GM10266 (cell line): ENCODE measurements at regions not wholly inside any gene's neighbourhood (a gene's known extent, or its start where the extent isn't known, plus 50 kb on each side); places are given as distances from the start of the nearest gene placed in this dataset.

Source experiments
- DNase-seq: peaks from one replicate; pipeline ENCODE4 v3.0.0; 2012; ENCODE audit errors: extremely low spot score
- CTCF ChIP-seq: IDR thresholded peaks from 2 replicates; pipeline ENCODE4 v1.5.1; 2012; ENCODE audit warnings: mild to moderate bottlenecking, low read depth; ENCODE audit not compliant: control insufficient read depth, insufficient read depth; ENCODE audit errors: missing control alignments

DNA sequence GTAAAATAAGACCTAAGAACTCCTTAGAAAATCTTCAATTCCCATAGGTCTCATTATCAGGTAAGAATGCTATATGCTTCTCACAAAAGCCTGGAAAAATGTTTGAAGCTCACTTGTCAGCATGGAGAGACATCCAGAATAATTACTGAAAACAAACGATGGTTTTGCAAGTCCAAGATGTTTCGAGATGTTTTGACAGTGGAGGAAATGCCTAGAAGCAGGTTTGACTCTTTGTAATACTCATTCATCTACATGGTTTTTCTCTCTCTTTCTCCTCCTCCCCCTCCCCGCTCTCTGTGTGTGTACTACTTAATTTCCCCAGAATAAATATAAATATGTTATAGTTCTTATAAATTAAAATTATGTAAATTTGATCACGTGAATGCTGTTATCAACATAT, 131.9 kb upstream of the NR3C2 start:
- no peak for DNase-seq
- TF ChIP-seq CTCF = no peak

- no peak for TF ChIP-seq CTCF
- DNase-seq = no peak
Observed at GRCh38 chr4:148573296-148573695, 131.1 kb upstream of the NR3C2 start.

- no peak for TF ChIP-seq CTCF
- DNase-seq = no peak
Observed at GRCh38 chr4:148565801-148566200, 123.6 kb upstream of the NR3C2 start.

GRCh38 chr4:148563684-148564083, 121.5 kb upstream of the NR3C2 start:
- DNase-seq = no peak
- no peak for TF ChIP-seq CTCF

DNA sequence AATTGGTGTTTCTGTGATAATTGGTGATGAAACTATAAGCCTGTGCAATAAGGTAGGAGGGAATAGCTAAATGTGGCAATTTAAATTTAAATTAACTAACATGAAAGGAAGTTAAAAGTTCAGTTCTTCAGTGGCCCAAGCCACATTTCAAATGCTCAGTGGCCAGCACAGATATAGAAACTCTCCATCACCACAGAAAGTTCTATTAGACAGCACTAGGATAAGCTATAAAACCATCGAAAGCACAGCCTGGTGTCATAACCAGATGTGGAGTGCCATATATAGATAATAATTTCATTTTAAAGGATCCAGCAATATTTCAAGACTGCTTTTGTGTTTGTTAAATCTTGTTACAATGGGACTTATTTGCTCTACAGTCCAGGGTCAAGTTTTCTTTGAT, 119.3 kb upstream of the NR3C2 start:
- DNase-seq = no peak
- no peak for TF ChIP-seq CTCF

DNA sequence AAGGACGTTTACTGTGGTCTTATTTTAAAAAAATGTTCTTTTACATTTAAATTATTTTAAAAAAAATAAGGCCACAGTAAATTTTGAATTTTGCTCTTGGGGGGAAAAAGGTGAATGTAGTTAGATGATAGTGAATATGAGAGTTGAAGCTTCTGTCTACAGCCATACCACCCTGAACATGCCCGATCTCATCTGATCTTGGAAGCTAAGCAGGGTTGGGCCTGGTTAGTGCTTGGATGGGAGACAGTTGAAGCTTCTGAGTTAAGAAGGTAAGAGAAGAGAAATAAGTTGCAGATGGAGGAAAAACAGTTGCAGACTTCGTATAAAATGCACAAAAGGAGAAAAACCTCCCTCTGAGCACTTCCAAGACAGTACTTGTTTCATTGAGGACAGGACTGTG, 115.6 kb upstream of the NR3C2 start:
- no peak for TF ChIP-seq CTCF
- DNase-seq = no peak

DNA sequence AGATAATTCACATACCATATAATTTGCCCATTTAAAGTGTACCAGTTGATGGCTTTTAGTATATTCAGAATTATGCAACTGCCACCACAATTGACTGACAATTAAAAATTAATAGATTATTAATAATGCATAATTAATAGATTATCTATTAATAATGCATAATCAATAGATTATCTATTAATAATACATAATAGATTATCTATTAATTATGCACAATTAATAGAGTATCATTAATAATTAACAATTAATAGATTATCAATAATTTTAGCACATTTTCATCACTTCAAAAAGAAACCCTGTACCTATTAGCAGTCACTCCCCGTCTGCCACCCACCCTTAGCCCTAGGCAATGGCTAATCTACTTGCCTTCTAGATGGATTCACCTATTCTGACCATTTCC, 108.6 kb upstream of the NR3C2 start:
- no peak for DNase-seq
- no peak for TF ChIP-seq CTCF
